ENCODE measurements at regions not wholly inside any gene's neighbourhood (a gene's known extent, or its start where the extent isn't known, plus 50 kb on each side); places are given as distances from the start of the nearest gene placed in this dataset.

DNA sequence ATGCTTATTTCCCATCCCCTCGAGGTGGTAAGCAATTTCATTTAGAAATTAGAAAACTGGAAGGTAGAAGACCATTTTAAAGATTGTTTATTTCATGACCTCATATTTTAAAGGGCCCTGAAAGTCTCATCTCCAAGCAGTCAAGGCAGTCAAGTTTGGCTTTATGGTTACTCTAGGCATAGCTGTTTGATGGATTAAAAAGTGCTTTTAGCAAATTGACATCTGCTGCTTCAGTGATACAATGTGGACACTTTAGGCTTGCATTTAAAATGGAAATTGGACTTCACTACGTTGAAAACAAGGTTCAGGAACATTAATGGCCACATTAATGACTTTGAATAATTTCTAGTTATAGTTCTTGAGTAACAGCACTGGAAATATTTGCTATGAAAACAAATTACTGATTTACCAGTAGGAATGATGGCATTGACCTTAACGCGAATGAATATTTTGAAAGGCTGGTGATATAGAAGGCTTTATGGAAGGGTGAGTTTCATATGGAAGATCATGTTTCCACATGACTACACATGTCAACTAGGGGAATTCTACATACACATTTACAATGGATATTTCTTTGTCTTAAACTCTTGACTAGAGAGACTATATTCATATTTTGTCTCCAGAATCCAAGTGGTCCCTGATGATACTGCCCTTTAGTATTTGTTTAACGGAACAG lies 873.5 kb downstream of the JRKL start:
- no TSS peak for BruUV-seq (replicated peaks)
- intact Hi-C loops (cut with micrococcal nuclease; ENCODE audit: unreplicated experiment): loop anchor here (10.0 kb wide), 1 partner anchor 1751 kb away; no protein-coding TSS in a partner anchor
- TF ChIP-seq, protein P1, sequence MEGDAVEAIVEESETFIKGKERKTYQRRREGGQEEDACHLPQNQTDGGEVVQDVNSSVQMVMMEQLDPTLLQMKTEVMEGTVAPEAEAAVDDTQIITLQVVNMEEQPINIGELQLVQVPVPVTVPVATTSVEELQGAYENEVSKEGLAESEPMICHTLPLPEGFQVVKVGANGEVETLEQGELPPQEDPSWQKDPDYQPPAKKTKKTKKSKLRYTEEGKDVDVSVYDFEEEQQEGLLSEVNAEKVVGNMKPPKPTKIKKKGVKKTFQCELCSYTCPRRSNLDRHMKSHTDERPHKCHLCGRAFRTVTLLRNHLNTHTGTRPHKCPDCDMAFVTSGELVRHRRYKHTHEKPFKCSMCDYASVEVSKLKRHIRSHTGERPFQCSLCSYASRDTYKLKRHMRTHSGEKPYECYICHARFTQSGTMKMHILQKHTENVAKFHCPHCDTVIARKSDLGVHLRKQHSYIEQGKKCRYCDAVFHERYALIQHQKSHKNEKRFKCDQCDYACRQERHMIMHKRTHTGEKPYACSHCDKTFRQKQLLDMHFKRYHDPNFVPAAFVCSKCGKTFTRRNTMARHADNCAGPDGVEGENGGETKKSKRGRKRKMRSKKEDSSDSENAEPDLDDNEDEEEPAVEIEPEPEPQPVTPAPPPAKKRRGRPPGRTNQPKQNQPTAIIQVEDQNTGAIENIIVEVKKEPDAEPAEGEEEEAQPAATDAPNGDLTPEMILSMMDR (IDR thresholded peaks at IDR 0.05; ENCODE audit: insufficient read depth in 1 of 2, low read depth in 1 of 2, low read length in 1 of 2, severe bottlenecking in 1 of 2, unreplicated experiment in 1 of 2): no peak
- H3K36me3 Mint-ChIP-seq (ENCODE audit: insufficient read depth, unreplicated experiment): no peaks in the 10 kb centered on the region
- peaks cover 6% of the 10 kb centered on the region for H3K9me3 Mint-ChIP-seq (ENCODE audit: unreplicated experiment)
- no peaks in the 10 kb centered on the region for H3K4me1 ChIP-seq
- H3K27ac Mint-ChIP-seq (ENCODE audit: unreplicated experiment): no peak overlapping the region
- POLR2A ChIA-PET: no interaction called here
- H3K4me3 Mint-ChIP-seq (ENCODE audit: unreplicated experiment): no peak overlapping the region
- no peak for DNase-seq
- no peak overlapping the region for H3K4me3 ChIP-seq (ENCODE audit: low read depth, low read length)
- H3K27me3 Mint-ChIP-seq (ENCODE audit: insufficient read depth, unreplicated experiment): peaks cover 2% of the 10 kb centered on the region
- H3K4me1 Mint-ChIP-seq (ENCODE audit: low read depth, unreplicated experiment): no peaks in the 10 kb centered on the region
- H3K27me3 ChIP-seq (replicated peaks; ENCODE audit: control insufficient read depth, insufficient read depth, low read length): no peaks in the 10 kb centered on the region
- no peaks in the 10 kb centered on the region for H3K9me3 ChIP-seq
- CTCF ChIA-PET: no interaction called here
- no peaks in the 10 kb centered on the region for H3K36me3 ChIP-seq (ENCODE audit: control insufficient read depth, insufficient read depth, low read length)

DNA sequence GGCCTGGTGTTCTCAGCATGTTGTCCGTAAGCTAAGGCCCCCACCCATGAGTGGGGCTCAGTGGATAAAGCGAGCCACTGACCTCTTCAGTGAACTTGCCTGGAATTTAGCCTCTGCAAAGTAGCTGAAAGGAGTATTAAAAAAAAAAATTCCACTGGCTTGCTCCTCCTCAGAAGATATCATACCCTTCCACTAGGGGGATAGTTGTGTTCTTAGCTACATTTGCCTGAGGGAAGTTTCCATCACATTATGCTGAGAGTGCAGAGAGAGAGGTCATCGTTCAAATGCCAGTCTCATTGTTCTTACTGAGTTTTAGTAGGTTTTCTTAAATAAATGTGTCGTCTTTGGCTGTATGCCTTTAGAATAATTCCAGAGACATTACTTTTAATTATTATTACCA lies 879.7 kb downstream of the JRKL start:
- POLR2A ChIA-PET: no interaction called here
- no peaks in the 10 kb centered on the region for H3K36me3 ChIP-seq (ENCODE audit: control insufficient read depth, insufficient read depth, low read length)
- peak in 1 of 2 experiments; percentile 59 for DNase-seq
- Mint-ChIP-seq H3K27me3 (ENCODE audit: insufficient read depth, unreplicated experiment) (peaks cover 2% of the 10 kb centered on the region), H3K36me3 (ENCODE audit: insufficient read depth, unreplicated experiment) (no peaks in the 10 kb centered on the region), H3K4me3 (ENCODE audit: unreplicated experiment) (no peak overlapping the region), H3K9me3 (ENCODE audit: unreplicated experiment) (no peaks in the 10 kb centered on the region), H3K4me1 (ENCODE audit: low read depth, unreplicated experiment) (no peaks in the 10 kb centered on the region), H3K27ac (ENCODE audit: unreplicated experiment) (no peak overlapping the region)
- no peaks in the 10 kb centered on the region for H3K4me1 ChIP-seq
- TF ChIP-seq, protein P1 (IDR thresholded peaks at IDR 0.05; ENCODE audit: insufficient read depth in 1 of 2, low read depth in 1 of 2, low read length in 1 of 2, severe bottlenecking in 1 of 2, unreplicated experiment in 1 of 2): peak; percentile 63 to 67
- intact Hi-C loops (cut with micrococcal nuclease; ENCODE audit: unreplicated experiment): loop anchor here (1.0 to 10.0 kb wide), 2 partner anchors 805 to 1745 kb away; no protein-coding TSS in a partner anchor
- H3K9me3 ChIP-seq: peaks cover 4% of the 10 kb centered on the region
- CTCF ChIA-PET: interaction anchor here (1.8 kb wide), 1 partner anchor 805 kb away, joined by 7 read pairs; no protein-coding TSS in a partner anchor
- no TSS peak for BruUV-seq (replicated peaks)
- no peaks in the 10 kb centered on the region for H3K27me3 ChIP-seq (replicated peaks; ENCODE audit: control insufficient read depth, insufficient read depth, low read length)
- H3K4me3 ChIP-seq (ENCODE audit: low read depth, low read length): no peak overlapping the region

DNA sequence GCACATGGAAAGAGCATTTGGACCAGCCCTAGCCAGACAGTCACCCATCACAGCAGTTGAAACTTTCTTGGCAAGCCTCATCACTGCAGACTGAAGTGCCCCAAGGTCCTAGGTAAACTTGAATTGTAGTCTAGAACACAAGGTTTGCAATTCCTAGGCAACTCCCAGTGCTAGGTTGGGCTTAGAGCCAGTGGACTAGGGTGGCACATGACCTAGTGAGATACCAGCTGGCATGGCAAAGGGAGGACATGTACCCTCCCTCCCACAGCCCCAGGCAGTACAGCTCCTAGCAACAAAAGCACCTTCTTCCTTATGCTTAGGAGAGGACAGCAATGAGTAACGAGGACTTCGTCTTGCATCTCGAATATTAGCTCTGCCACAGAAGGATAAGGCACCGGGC lies 889.5 kb downstream of the JRKL start:
- no TSS peak for BruUV-seq (replicated peaks)

More for the DNA sequence above, 889.5 kb downstream of the JRKL start:
- H3K27me3 ChIP-seq (replicated peaks; ENCODE audit: control insufficient read depth, insufficient read depth, low read length): no peaks in the 10 kb centered on the region
- no peak for DNase-seq
- H3K9me3 ChIP-seq: peaks cover 8% of the 10 kb centered on the region
- Mint-ChIP-seq H3K4me1 (ENCODE audit: low read depth, unreplicated experiment) (no peaks in the 10 kb centered on the region), H3K27me3 (ENCODE audit: insufficient read depth, unreplicated experiment) (peaks cover 3% of the 10 kb centered on the region), H3K9me3 (ENCODE audit: unreplicated experiment) (no peaks in the 10 kb centered on the region), H3K4me3 (ENCODE audit: unreplicated experiment) (no peak overlapping the region), H3K27ac (ENCODE audit: unreplicated experiment) (no peak overlapping the region), H3K36me3 (ENCODE audit: insufficient read depth, unreplicated experiment) (no peaks in the 10 kb centered on the region)
- POLR2A ChIA-PET: no interaction called here
- H3K4me3 ChIP-seq (ENCODE audit: low read depth, low read length): no peak overlapping the region
- H3K36me3 ChIP-seq (ENCODE audit: control insufficient read depth, insufficient read depth, low read length): no peaks in the 10 kb centered on the region
- intact Hi-C loops (cut with micrococcal nuclease; ENCODE audit: unreplicated experiment): no loop called here
- CTCF ChIA-PET: no interaction called here
- H3K4me1 ChIP-seq: no peaks in the 10 kb centered on the region
- TF ChIP-seq, protein P1 (IDR thresholded peaks at IDR 0.05; ENCODE audit: insufficient read depth in 1 of 2, low read depth in 1 of 2, low read length in 1 of 2, severe bottlenecking in 1 of 2, unreplicated experiment in 1 of 2): no peak
